ENCODE measurements at regions not wholly inside any gene's neighbourhood (a gene's known extent, or its start where the extent isn't known, plus 50 kb on each side); places are given as distances from the start of the nearest gene placed in this dataset.
A peak's percentile ranks its signal among the peaks of the same experiment; 100 is the strongest.

GRCh38 chr6:44682987-44683779 is 295.7 kb downstream of the CDC5L start:
- DNase-seq, result no peak

GRCh38 chr6:44685213-44685612 is 297.7 kb downstream of the CDC5L start:
- no peak for DNase-seq

GRCh38 chr6:44696099-44696498 is 308.6 kb downstream of the CDC5L start:
- DNase-seq, result no peak

- DNase-seq, result no peak
Observed at GRCh38 chr6:44696686-44697085, 309.2 kb downstream of the CDC5L start.

- no peak for DNase-seq
Observed at GRCh38 chr6:44697327-44697726, 309.8 kb downstream of the CDC5L start.

GRCh38 chr6:44698602-44699001 is 311.1 kb downstream of the CDC5L start:
- no peak for DNase-seq

- no peak for DNase-seq
Observed at GRCh38 chr6:44699082-44699481, 311.6 kb downstream of the CDC5L start.

GRCh38 chr6:44699851-44700250 is 312.3 kb downstream of the CDC5L start:
- no peak for DNase-seq

GRCh38 chr6:44700422-44700821 is 312.9 kb downstream of the CDC5L start:
- no peak for DNase-seq

- no peak for DNase-seq
Observed at GRCh38 chr6:44701038-44701636, 313.6 kb downstream of the CDC5L start.

- no peak for DNase-seq
Observed at GRCh38 chr6:44701637-44702101, 314.2 kb downstream of the CDC5L start.

GRCh38 chr6:44702292-44702691 is 314.8 kb downstream of the CDC5L start:
- DNase-seq, result no peak

- DNase-seq, result peak; percentile 10
Observed at GRCh38 chr6:44704240-44705150, 317.0 kb downstream of the CDC5L start.

GRCh38 chr6:44705596-44705995 is 318.1 kb downstream of the CDC5L start:
- no peak for DNase-seq

GRCh38 chr6:44706011-44706410 is 318.5 kb downstream of the CDC5L start:
- DNase-seq, result no peak

- DNase-seq, result no peak
Observed at GRCh38 chr6:44708208-44708607, 320.7 kb downstream of the CDC5L start.

GRCh38 chr6:44712353-44713111 is 325.0 kb downstream of the CDC5L start:
- no peak for DNase-seq

- DNase-seq, result no peak
Observed at GRCh38 chr6:44715188-44715587, 327.7 kb downstream of the CDC5L start.

GRCh38 chr6:44715925-44716324 is 328.4 kb downstream of the CDC5L start:
- no peak for DNase-seq

GRCh38 chr6:44717431-44717830 is 329.9 kb downstream of the CDC5L start:
- no peak for DNase-seq

- no peak for DNase-seq
Observed at GRCh38 chr6:44721954-44722578, 334.6 kb downstream of the CDC5L start.

GRCh38 chr6:44722736-44723135 is 335.2 kb downstream of the CDC5L start:
- no peak for DNase-seq

All from stimulated activated CD4-positive, alpha-beta T cell treated with anti-CD3 and anti-CD28 coated beads, Interleukin-4, amount 100 ng/mL, for 1 hour (primary cell).